GM18517 (cell line): ENCODE measurements at regions not wholly inside any gene's neighbourhood (a gene's known extent, or its start where the extent isn't known, plus 50 kb on each side); places are given as distances from the start of the nearest gene placed in this dataset.
"Not testable (repeated sequence)": the region's sequence is repeated elsewhere in the genome, so short reads cannot be mapped to it uniquely, and the experiment has no call there.

Experiments
- ATAC-seq: cut with Tn5 transposase; IDR thresholded peaks from one replicate; pipeline ENCODE4 v1.9.1; 2021; ENCODE audit warnings: mild to moderate bottlenecking, moderate library complexity; ENCODE audit not compliant: unreplicated experiment

- ATAC-seq = no peak
Observed at GRCh38 chr2:146579147-146579930, 1265.5 kb upstream of the ACVR2A start.

GRCh38 chr2:146576339-146577111, 1268.3 kb upstream of the ACVR2A start:
- ATAC-seq = no peak

GRCh38 chr2:146572598-146572997, 1272.2 kb upstream of the ACVR2A start:
- no peak for ATAC-seq

GRCh38 chr2:146561996-146562395, 1282.8 kb upstream of the ACVR2A start:
- no peak for ATAC-seq

GRCh38 chr2:146547236-146547635, 1297.6 kb upstream of the ACVR2A start:
- ATAC-seq = no peak

GRCh38 chr2:146544701-146545100, 1300.1 kb upstream of the ACVR2A start:
- ATAC-seq = no peak

GRCh38 chr2:146541896-146542295, 1302.9 kb upstream of the ACVR2A start:
- ATAC-seq = no peak

GRCh38 chr2:146540271-146540932, 1304.4 kb upstream of the ACVR2A start:
- ATAC-seq = no peak

GRCh38 chr2:146539739-146540138, 1305.1 kb upstream of the ACVR2A start:
- ATAC-seq = not testable (repeated sequence)

GRCh38 chr2:146537477-146537876, 1307.4 kb upstream of the ACVR2A start:
- ATAC-seq = no peak

- no peak for ATAC-seq
Observed at GRCh38 chr2:146532509-146533147, 1312.2 kb upstream of the ACVR2A start.

GRCh38 chr2:146532009-146532408, 1312.8 kb upstream of the ACVR2A start:
- ATAC-seq = no peak

GRCh38 chr2:146530886-146531285, 1313.9 kb upstream of the ACVR2A start:
- ATAC-seq = no peak

- ATAC-seq = no peak
Observed at GRCh38 chr2:146527166-146527565, 1317.7 kb upstream of the ACVR2A start.

- no peak for ATAC-seq
Observed at GRCh38 chr2:146523196-146523595, 1321.6 kb upstream of the ACVR2A start.

GRCh38 chr2:146506851-146507250, 1338.0 kb upstream of the ACVR2A start:
- no peak for ATAC-seq

GRCh38 chr2:146503366-146503765, 1341.5 kb upstream of the ACVR2A start:
- no peak for ATAC-seq

GRCh38 chr2:146496248-146496647, 1348.6 kb upstream of the ACVR2A start:
- no peak for ATAC-seq

GRCh38 chr2:146489386-146489785, 1355.4 kb upstream of the ACVR2A start:
- ATAC-seq = no peak

- ATAC-seq = no peak
Observed at GRCh38 chr2:146481629-146482028, 1363.2 kb upstream of the ACVR2A start.

- no peak for ATAC-seq
Observed at GRCh38 chr2:146477383-146477782, 1367.4 kb upstream of the ACVR2A start.
